Brain microvascular endothelial cell (primary cell): ENCODE measurements at regions not wholly inside any gene's neighbourhood (a gene's known extent, or its start where the extent isn't known, plus 50 kb on each side); places are given as distances from the start of the nearest gene placed in this dataset.

Experiments used
- DNase-seq: peaks from one replicate; pipeline ENCODE4 v3.0.0-alpha.2; 2020
- H3K27ac ChIP-seq: fragments of 250-450 bp; sonication (Bioruptor Pico); 2 replicates; pipeline ENCODE4 v1.5.1; 2020; ENCODE audit warnings: mild to moderate bottlenecking, moderate library complexity
- H3K27me3 ChIP-seq: fragments of 250-450 bp; sonication (Bioruptor Pico); replicated peaks from 2 replicates; pipeline ENCODE4 v1.5.1; 2020; ENCODE audit warnings: mild to moderate bottlenecking
- H3K36me3 ChIP-seq: fragments of 250-450 bp; sonication (Bioruptor Pico); replicated peaks from 2 replicates; pipeline ENCODE4 v1.5.1; 2020; ENCODE audit warnings: mild to moderate bottlenecking
- H3K4me3 ChIP-seq: 2 replicates; pipeline ENCODE4 v1.5.1; 2011; ENCODE audit warnings: low read depth, mild to moderate bottlenecking, control low read depth, low read length, moderate library complexity
- in situ Hi-C: cut with HindIII; loops from 2 replicates; pipeline ENCODE4 v1.10.0; 2017; ENCODE audit warnings: low sequenced_read_pairs, low pct_ligation_motif_present
- TF ChIP-seq, protein P1 (sequence below): IDR thresholded peaks from 2 replicates; pipeline ENCODE4 v1.5.1; 2011; ENCODE audit warnings: low read depth, mild to moderate bottlenecking, moderate library complexity, low read length, control low read depth, inconsistent platforms; ENCODE audit errors: missing control alignments

DNA sequence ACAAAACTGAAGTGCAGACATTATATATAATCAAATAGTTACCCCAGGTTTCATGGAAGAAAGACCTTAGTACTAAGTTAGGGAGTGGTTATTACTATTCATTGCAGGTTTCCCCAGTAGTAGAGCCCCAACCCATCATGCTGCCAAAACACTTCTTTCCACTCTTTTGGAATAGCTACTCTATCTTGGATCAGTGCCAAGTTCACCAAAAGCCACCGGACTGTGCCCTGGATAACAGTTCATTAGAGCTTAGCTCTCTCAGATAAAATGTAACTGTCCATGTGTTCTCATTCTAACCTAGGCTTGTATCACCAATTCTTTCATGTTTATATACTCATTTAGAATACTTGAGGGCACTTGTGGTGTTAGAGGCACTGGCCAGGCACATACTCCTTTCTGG is 540.1 kb upstream of the C16orf82 start:
- Histone ChIP-seq H3K36me3 (no peaks in the 10 kb centered on the region), H3K4me3 (no peak overlapping the region), H3K27me3 (no peaks in the 10 kb centered on the region), H3K27ac (no peak overlapping the region)
- in situ Hi-C loops = no loop called here
- TF ChIP-seq, protein P1, sequence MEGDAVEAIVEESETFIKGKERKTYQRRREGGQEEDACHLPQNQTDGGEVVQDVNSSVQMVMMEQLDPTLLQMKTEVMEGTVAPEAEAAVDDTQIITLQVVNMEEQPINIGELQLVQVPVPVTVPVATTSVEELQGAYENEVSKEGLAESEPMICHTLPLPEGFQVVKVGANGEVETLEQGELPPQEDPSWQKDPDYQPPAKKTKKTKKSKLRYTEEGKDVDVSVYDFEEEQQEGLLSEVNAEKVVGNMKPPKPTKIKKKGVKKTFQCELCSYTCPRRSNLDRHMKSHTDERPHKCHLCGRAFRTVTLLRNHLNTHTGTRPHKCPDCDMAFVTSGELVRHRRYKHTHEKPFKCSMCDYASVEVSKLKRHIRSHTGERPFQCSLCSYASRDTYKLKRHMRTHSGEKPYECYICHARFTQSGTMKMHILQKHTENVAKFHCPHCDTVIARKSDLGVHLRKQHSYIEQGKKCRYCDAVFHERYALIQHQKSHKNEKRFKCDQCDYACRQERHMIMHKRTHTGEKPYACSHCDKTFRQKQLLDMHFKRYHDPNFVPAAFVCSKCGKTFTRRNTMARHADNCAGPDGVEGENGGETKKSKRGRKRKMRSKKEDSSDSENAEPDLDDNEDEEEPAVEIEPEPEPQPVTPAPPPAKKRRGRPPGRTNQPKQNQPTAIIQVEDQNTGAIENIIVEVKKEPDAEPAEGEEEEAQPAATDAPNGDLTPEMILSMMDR = no peak
- no peak for DNase-seq

DNA sequence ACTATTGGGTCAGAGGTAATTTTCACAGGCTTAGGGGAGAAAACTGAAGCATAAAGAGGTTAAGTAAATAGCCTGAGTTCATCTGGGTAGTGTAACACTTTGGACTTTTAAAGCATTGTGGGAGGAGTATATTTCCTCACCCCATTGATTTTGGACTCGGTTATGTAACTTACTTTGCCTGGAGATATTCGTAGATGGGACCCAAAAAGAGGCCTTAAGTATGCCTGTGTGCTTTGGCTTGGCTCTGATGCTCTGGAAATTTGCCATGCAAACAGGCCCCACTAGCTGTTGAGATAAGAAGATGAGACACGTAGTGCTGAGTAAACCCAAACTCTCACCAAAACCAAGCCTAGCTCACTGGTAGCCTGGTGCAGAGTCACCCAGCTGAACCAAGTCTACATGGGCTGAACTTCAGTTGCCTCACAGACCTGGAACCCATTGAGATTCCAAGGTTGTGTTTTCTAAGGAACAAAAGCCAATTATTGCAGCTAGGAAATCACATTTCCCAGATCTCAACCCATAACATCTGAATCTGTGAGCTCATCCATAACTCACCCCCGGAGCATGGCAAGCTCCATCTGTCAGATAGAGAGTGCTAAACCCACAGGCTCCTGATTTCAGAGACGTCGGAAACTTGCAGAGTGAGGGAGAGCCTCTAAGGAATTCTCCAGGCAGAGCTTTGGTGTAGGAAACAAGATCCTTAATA is 536.0 kb upstream of the C16orf82 start:
- in situ Hi-C loops = no loop called here
- no peak for DNase-seq
- TF ChIP-seq, protein P1 = no peak
- no peak overlapping the region for H3K27ac ChIP-seq
- H3K4me3 ChIP-seq = no peak overlapping the region
- no peaks in the 10 kb centered on the region for H3K27me3 ChIP-seq
- H3K36me3 ChIP-seq = no peaks in the 10 kb centered on the region

DNA sequence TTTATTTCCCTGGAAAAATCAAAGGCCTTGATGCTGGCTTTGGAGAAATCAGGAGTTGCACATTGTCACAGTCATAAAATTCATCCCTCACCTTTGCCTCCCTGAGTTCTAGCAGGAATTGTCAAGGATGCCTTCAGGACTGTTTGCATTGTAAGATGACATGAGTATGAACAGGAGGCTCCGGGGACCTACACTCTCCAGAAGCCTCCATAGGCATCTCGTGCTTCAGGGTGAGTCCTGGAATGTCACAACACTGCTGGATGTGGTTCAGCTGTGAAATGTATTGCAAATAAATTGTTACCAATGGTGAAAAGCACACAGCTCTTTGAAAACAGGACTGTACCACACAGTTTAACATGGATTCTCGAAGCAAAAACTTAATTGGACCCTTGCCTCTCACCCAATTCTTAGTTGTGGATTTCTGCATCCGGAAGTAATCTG is 535.4 kb upstream of the C16orf82 start:
- Histone ChIP-seq H3K27me3 (no peaks in the 10 kb centered on the region), H3K36me3 (no peaks in the 10 kb centered on the region), H3K27ac (no peak overlapping the region), H3K4me3 (no peak overlapping the region)
- in situ Hi-C loops = no loop called here
- no peak for DNase-seq
- TF ChIP-seq, protein P1 = no peak

DNA sequence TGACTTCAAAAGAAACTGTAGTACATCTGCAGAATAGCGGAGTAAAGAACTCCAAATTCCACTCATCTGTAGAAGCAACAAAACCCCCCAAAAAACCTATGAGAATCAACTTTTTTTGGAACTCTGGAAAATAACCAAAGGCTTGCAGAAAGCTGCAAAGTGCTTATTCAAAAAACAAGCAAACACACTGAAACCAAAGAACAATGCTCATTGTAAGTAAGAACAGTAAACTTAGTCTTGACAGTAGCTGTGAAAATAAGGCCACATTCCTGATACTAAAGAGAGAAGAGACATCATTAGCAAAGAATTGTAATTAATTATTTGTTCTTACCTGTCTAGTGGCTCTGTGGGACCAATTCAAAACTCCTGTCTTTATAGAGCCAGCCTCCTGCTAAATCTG is 534.3 kb upstream of the C16orf82 start:
- Histone ChIP-seq H3K36me3 (no peaks in the 10 kb centered on the region), H3K4me3 (no peak overlapping the region), H3K27ac (no peak overlapping the region), H3K27me3 (no peaks in the 10 kb centered on the region)
- DNase-seq = no peak
- in situ Hi-C loops = no loop called here
- TF ChIP-seq, protein P1 = no peak

DNA sequence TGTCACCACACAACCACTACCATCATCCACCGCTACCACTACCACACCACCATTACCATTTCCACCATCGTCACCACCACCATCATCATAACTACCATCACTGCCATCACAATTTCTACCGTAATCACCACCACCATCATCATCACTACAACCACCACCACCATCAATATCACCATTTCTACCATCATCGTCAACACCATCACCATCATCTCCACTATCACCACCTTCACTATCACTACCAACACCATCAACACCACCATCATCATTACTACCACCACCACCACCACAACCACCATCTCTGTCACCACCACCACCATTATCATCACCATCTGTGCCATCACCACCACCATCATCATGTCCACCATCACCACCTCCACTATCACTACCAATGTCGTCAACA is 524.5 kb upstream of the C16orf82 start:
- no peak overlapping the region for H3K27ac ChIP-seq
- no peaks in the 10 kb centered on the region for H3K27me3 ChIP-seq
- TF ChIP-seq, protein P1 = no peak
- in situ Hi-C loops = no loop called here
- no peak overlapping the region for H3K4me3 ChIP-seq
- DNase-seq = no peak
- H3K36me3 ChIP-seq = no peaks in the 10 kb centered on the region

DNA sequence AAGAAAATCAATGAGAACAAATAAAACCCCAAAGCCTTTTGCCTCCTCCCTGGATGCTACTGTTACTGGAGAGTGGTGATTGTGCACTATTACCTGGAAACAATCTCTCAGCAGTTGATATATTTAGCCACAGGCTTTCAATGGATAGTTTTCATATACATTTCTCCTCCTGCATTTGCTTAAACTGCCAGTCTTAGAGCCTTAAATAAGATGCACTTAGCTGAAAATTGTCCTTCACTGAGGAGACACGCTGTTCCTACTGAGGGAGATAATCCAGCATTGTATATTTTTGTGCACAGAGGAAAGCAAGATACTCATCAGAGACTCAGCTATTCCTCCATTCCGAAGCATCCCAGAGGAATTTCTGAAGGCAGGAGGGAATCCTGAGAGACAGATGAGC is 520.2 kb upstream of the C16orf82 start:
- TF ChIP-seq, protein P1 = no peak
- Histone ChIP-seq H3K27me3 (no peaks in the 10 kb centered on the region), H3K27ac (no peak overlapping the region), H3K36me3 (no peaks in the 10 kb centered on the region), H3K4me3 (no peak overlapping the region)
- in situ Hi-C loops = no loop called here
- no peak for DNase-seq
